Activated T-helper 2 cell treated with anti-CD3 and anti-CD28 coated beads, Interferon-gamma antibody, Interleukin-2, Interleukin-4, amounts not matched to agents 10 μg/mL and 5 μg/mL and 100 μg/mL, durations not matched to agents 14 hours and 24 hours and 36 hours (primary cell): ENCODE measurements at regions not wholly inside any gene's neighbourhood (a gene's known extent, or its start where the extent isn't known, plus 50 kb on each side); places are given as distances from the start of the nearest gene placed in this dataset.

ENCODE experiments used
- DNase-seq: peaks from one replicate; pipeline ENCODE4 v3.0.0; 2021; ENCODE audit warnings: low spot score
- H3K27ac Mint-ChIP-seq: one replicate; pipeline ENCODE4 v1.8.0; 2021; ENCODE audit warnings: mixed read lengths
- H3K27me3 Mint-ChIP-seq: one replicate; pipeline ENCODE4 v1.8.0; 2021; ENCODE audit warnings: low read depth, mixed read lengths
- H3K36me3 Mint-ChIP-seq: one replicate; pipeline ENCODE4 v1.8.0; 2021; ENCODE audit warnings: low read depth, mixed read lengths
- H3K4me1 Mint-ChIP-seq: one replicate; pipeline ENCODE4 v1.8.0; 2021; ENCODE audit warnings: low read depth, mixed read lengths
- H3K4me3 Mint-ChIP-seq: one replicate; pipeline ENCODE4 v1.8.0; 2021; ENCODE audit warnings: low read depth, mild to moderate bottlenecking, moderate library complexity, mixed read lengths
- H3K9me3 Mint-ChIP-seq: one replicate; pipeline ENCODE4 v1.8.0; 2021; ENCODE audit warnings: mixed read lengths
- intact Hi-C: fragments of 100-400 bp; cut with micrococcal nuclease; formaldehyde crosslinking; loops from one replicate; pipeline ENCODE4 v1.15.1; 2023

GRCh38 chrX:69221239-69222102 is 56.2 kb upstream of the PJA1 start:
- H3K4me1 Mint-ChIP-seq: no peaks in the 10 kb centered on the region
- H3K9me3 Mint-ChIP-seq: no peaks in the 10 kb centered on the region
- no peak overlapping the region for H3K27ac Mint-ChIP-seq
- no peak for DNase-seq
- no peak overlapping the region for H3K4me3 Mint-ChIP-seq
- H3K36me3 Mint-ChIP-seq: no peaks in the 10 kb centered on the region
- peaks cover 2% of the 10 kb centered on the region for H3K27me3 Mint-ChIP-seq
- intact Hi-C loops: loop anchor here (1.0 to 2.0 kb wide), 4 partner anchors 63 to 488 kb away; partner anchors contain the start of gene EFNB1

- no peaks in the 10 kb centered on the region for H3K9me3 Mint-ChIP-seq
Observed at GRCh38 chrX:69218407-69218997, 53.2 kb upstream of the PJA1 start.

GRCh38 chrX:69216911-69217310 is 51.7 kb upstream of the PJA1 start:
- Mint-ChIP-seq H3K4me3 (no peak overlapping the region), H3K27me3 (no peaks in the 10 kb centered on the region), H3K9me3 (no peaks in the 10 kb centered on the region), H3K4me1 (no peaks in the 10 kb centered on the region), H3K27ac (no peak overlapping the region), H3K36me3 (no peaks in the 10 kb centered on the region)
- intact Hi-C loops: no loop called here
- no peak for DNase-seq

More at GRCh38 chrX:69218407-69218997, 53.2 kb upstream of the PJA1 start:
- intact Hi-C loops: no loop called here
- Mint-ChIP-seq H3K4me1 (no peaks in the 10 kb centered on the region), H3K36me3 (no peaks in the 10 kb centered on the region), H3K27me3 (peaks cover 2% of the 10 kb centered on the region), H3K27ac (no peak overlapping the region), H3K4me3 (no peak overlapping the region)
- DNase-seq: no peak

- H3K4me1 Mint-ChIP-seq: no peaks in the 10 kb centered on the region
- H3K36me3 Mint-ChIP-seq: no peaks in the 10 kb centered on the region
- no peak overlapping the region for H3K4me3 Mint-ChIP-seq
- no peaks in the 10 kb centered on the region for H3K27me3 Mint-ChIP-seq
- intact Hi-C loops: no loop called here
- no peak for DNase-seq
- no peaks in the 10 kb centered on the region for H3K9me3 Mint-ChIP-seq
- H3K27ac Mint-ChIP-seq: no peak overlapping the region
Observed at GRCh38 chrX:69216446-69216845, 51.2 kb upstream of the PJA1 start.

GRCh38 chrX:69215161-69215875 is 50.1 kb upstream of the PJA1 start:
- Mint-ChIP-seq H3K9me3 (no peaks in the 10 kb centered on the region), H3K4me3 (no peak overlapping the region), H3K27me3 (no peaks in the 10 kb centered on the region), H3K4me1 (no peaks in the 10 kb centered on the region), H3K36me3 (no peaks in the 10 kb centered on the region), H3K27ac (no peak overlapping the region)
- intact Hi-C loops: no loop called here
- no peak for DNase-seq
